Breast epithelium (tissue), 3 donors: ENCODE measurements at regions not wholly inside any gene's neighbourhood (a gene's known extent, or its start where the extent isn't known, plus 50 kb on each side); places are given as distances from the start of the nearest gene placed in this dataset.

Experiments
- POLR2A ChIP-seq: fragments of 450-650 bp; IDR thresholded peaks from one replicate; pipeline ENCODE4 v1.6.1; 2016; ENCODE audit warnings: antibody characterized with exemption, mild to moderate bottlenecking, moderate library complexity
- POLR2AphosphoS5 ChIP-seq, 3 donors: sonication (generic); formaldehyde crosslinking; IDR thresholded peaks; one replicate each; pipeline ENCODE4 v1.6.1; 2017; ENCODE audit warnings: antibody characterized with exemption in 3 of 3
- TF ChIP-seq, protein P1 (sequence below), 3 donors: fragments of 450-650 bp; IDR thresholded peaks; one replicate each; pipeline ENCODE4 v1.5.1; 2016 to 2017; ENCODE audit warnings: antibody characterized with exemption in 3 of 3, mild to moderate bottlenecking in 3 of 3, moderate library complexity in 3 of 3

DNA sequence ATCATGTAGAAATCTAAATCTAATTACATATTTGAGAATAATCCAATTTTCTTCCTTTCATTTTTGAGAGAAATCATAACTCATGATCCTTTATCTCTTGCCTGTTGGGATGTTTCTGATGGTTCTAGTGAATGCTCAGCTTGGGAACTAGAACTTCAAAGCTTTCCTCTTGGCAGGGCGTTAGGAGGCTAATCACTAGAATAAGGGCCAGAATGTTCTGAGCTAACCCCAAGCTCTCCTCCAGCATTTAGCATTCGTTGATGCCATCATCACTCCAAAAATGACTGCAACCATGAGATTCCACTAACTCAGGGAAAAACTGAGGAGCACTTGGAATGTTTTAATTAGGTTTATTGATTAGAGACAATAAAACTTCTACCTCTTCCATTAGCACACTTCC, 93.9 kb upstream of the DPT start:
- TF ChIP-seq, protein P1, sequence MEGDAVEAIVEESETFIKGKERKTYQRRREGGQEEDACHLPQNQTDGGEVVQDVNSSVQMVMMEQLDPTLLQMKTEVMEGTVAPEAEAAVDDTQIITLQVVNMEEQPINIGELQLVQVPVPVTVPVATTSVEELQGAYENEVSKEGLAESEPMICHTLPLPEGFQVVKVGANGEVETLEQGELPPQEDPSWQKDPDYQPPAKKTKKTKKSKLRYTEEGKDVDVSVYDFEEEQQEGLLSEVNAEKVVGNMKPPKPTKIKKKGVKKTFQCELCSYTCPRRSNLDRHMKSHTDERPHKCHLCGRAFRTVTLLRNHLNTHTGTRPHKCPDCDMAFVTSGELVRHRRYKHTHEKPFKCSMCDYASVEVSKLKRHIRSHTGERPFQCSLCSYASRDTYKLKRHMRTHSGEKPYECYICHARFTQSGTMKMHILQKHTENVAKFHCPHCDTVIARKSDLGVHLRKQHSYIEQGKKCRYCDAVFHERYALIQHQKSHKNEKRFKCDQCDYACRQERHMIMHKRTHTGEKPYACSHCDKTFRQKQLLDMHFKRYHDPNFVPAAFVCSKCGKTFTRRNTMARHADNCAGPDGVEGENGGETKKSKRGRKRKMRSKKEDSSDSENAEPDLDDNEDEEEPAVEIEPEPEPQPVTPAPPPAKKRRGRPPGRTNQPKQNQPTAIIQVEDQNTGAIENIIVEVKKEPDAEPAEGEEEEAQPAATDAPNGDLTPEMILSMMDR (IDR thresholded peaks at IDR 0.05) = no peak
- TF ChIP-seq POLR2A = no peak
- no peak for TF ChIP-seq POLR2AphosphoS5 (IDR thresholded peaks at IDR 0.05)
